AG04450 (cell line): ENCODE measurements at regions not wholly inside any gene's neighbourhood (a gene's known extent, or its start where the extent isn't known, plus 50 kb on each side); places are given as distances from the start of the nearest gene placed in this dataset.

Experiments
- CTCF ChIA-PET: fragments of 300-600, 350-600 bp; formaldehyde crosslinking; extraction: SDS; loops from one replicate; lab custom pipeline; 2022; ENCODE audit warnings: antibody characterized with exemption, inconsistent platforms; lab: Charles Lee
- POLR2A ChIA-PET: fragments of 350-600 bp; formaldehyde crosslinking; extraction: SDS; loops from one replicate; lab custom pipeline; 2021; ENCODE audit warnings: antibody characterized with exemption, inconsistent platforms; lab: Yijun Ruan, JAX
- DNase-seq: peaks from one replicate; pipeline ENCODE4 v3.0.0-alpha.2; 2011; ENCODE audit warnings: low read depth, low spot score
- H3K27ac ChIP-seq: one replicate; pipeline ENCODE4 v1.5.1; 2012; ENCODE audit warnings: low read depth, low read length, control low read depth
- H3K27me3 ChIP-seq: one replicate; pipeline ENCODE4 v1.6.0; 2012; ENCODE audit warnings: low read length; ENCODE audit not compliant: control insufficient read depth, insufficient read depth
- H3K4me3 ChIP-seq: 2 replicates; pipeline ENCODE4 v1.5.1; 2011; ENCODE audit warnings: mild to moderate bottlenecking, low read depth, low read length, control low read depth
- H3K9me3 ChIP-seq: 2 replicates; pipeline ENCODE4 v1.5.1; 2012; ENCODE audit warnings: low read length; ENCODE audit not compliant: control insufficient read depth, insufficient read depth
- TF ChIP-seq, protein P1 (sequence below): IDR thresholded peaks from 2 replicates; pipeline ENCODE4 v1.5.1; 2011; ENCODE audit warnings: low read depth, low read length, control low read depth, inconsistent platforms

DNA sequence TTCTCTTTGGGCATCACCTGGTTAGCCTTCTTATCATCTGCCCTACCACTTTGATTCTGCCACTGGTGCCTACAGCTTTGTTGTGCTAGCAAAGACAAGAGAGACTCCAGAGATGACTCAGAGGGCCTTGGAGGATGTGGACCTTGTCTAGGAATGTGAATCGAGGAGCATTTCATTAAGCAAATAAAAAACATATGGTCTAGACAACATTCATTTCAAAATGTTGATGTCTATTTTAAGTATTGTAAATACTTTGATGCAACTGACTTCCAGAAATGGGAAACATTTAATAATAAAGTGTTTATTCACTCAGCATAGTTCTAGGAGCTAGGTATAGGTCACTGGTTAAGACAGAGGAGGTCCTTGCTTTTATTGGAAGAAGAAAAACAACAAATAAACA lies 195.5 kb downstream of the CDCA7 start:
- no peak overlapping the region for H3K4me3 ChIP-seq
- POLR2A ChIA-PET: no interaction called here
- no peak for DNase-seq
- TF ChIP-seq, protein P1, sequence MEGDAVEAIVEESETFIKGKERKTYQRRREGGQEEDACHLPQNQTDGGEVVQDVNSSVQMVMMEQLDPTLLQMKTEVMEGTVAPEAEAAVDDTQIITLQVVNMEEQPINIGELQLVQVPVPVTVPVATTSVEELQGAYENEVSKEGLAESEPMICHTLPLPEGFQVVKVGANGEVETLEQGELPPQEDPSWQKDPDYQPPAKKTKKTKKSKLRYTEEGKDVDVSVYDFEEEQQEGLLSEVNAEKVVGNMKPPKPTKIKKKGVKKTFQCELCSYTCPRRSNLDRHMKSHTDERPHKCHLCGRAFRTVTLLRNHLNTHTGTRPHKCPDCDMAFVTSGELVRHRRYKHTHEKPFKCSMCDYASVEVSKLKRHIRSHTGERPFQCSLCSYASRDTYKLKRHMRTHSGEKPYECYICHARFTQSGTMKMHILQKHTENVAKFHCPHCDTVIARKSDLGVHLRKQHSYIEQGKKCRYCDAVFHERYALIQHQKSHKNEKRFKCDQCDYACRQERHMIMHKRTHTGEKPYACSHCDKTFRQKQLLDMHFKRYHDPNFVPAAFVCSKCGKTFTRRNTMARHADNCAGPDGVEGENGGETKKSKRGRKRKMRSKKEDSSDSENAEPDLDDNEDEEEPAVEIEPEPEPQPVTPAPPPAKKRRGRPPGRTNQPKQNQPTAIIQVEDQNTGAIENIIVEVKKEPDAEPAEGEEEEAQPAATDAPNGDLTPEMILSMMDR: no peak
- H3K27me3 ChIP-seq: peaks cover 10% of the 10 kb centered on the region
- H3K9me3 ChIP-seq: no peaks in the 10 kb centered on the region
- H3K27ac ChIP-seq: no peak overlapping the region
- CTCF ChIA-PET: no interaction called here

DNA sequence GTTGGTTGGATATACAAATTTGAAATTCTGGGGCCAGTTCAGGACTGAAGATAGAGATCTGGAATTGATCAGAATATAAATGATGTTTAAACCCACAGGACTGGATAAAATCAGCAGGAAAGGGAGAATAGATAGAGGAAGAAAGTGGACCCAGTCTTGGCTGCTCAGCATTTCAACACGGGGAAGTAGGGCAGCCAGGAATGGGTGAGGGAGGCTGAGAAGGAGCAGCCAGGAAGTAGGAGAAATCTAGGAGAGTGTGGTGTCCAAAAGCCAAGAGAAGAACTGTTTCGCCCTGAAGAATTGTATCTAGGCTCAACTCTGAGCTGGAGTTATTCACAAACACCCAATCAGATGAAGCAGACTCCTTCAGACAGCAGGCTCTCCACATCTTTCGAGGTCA lies 197.9 kb downstream of the CDCA7 start:
- ChIA-PET POLR2A (no interaction called here), CTCF (no interaction called here)
- H3K4me3 ChIP-seq: no peak overlapping the region
- no peaks in the 10 kb centered on the region for H3K9me3 ChIP-seq
- DNase-seq: no peak
- peaks cover 18% of the 10 kb centered on the region for H3K27me3 ChIP-seq
- TF ChIP-seq, protein P1: no peak
- H3K27ac ChIP-seq: no peak overlapping the region

DNA sequence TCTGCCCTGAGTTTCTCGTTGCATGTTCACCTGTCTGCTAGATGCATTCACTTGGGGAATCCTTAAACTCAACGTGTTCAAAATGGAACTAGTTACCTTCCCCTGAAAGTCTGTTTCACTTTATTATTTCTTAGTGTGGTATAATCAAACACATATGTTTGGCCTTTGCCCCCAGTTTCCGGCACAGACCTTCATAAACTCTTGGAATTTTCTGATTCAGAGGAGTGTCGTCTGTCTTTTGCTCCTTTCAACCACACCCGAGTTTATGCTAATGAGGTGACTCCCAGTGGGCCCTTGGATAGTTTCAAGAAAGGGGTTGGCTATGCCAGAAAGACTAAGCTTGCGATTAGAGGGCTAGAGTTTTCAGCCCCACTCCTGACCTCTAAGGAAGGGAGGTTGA lies 198.9 kb downstream of the CDCA7 start:
- DNase-seq: no peak
- ChIA-PET POLR2A (no interaction called here), CTCF (no interaction called here)
- H3K27ac ChIP-seq: no peak overlapping the region
- peaks cover 24% of the 10 kb centered on the region for H3K27me3 ChIP-seq
- no peak overlapping the region for H3K4me3 ChIP-seq
- H3K9me3 ChIP-seq: no peaks in the 10 kb centered on the region
- TF ChIP-seq, protein P1: no peak

- peaks cover 32% of the 10 kb centered on the region for H3K27me3 ChIP-seq
- H3K9me3 ChIP-seq: no peaks in the 10 kb centered on the region
- no peak overlapping the region for H3K4me3 ChIP-seq
- ChIA-PET POLR2A (no interaction called here), CTCF (no interaction called here)
- H3K27ac ChIP-seq: no peak overlapping the region
- no peak for DNase-seq
- TF ChIP-seq, protein P1: no peak
Observed at GRCh38 chr2:173555833-173556232, 201.2 kb downstream of the CDCA7 start.

DNA sequence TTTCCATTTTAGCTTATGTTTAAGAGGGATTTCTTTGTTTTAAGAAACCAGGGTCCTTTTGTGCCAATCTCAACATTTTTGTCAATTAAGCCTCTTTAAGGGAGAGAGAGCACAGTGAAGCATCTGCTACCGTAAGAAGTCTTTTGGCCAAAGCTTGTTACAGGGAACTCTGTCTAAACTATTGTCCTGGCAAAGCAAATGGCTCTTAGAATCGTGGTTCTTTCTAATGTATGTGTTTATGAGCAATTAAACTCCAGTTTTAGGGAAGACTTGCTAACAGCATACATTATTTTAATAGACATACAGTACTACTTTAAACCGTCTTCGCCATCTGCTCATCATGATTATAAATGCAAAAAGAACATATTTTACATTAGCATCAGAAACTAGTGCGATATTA lies 202.1 kb downstream of the CDCA7 start:
- no peaks in the 10 kb centered on the region for H3K9me3 ChIP-seq
- peaks cover 32% of the 10 kb centered on the region for H3K27me3 ChIP-seq
- H3K27ac ChIP-seq: no peak overlapping the region
- TF ChIP-seq, protein P1: no peak
- H3K4me3 ChIP-seq: no peak overlapping the region
- CTCF ChIA-PET: no interaction called here
- no peak for DNase-seq
- POLR2A ChIA-PET: no interaction called here
